PC-3 (cell line): ENCODE measurements at regions not wholly inside any gene's neighbourhood (a gene's known extent, or its start where the extent isn't known, plus 50 kb on each side); places are given as distances from the start of the nearest gene placed in this dataset.
A peak's percentile ranks its signal among the peaks of the same experiment; 100 is the strongest.

Experiments used
- ATAC-seq: fragments of 200-7000 bp; cut with Tn5 transposase; 2 replicates; pipeline ENCODE4 v1.9.1; 2020; ENCODE audit warnings: mild to moderate bottlenecking, moderate library complexity
- BruUV-seq: library from RNA; stranded (reverse); fragments of 400-500 nt; replicated peaks from 2 replicates; lab custom pipeline; 2021; lab: Mats Ljungman, UMichigan
- CTCF ChIA-PET: fragments of 300-600 bp; sonication (Branson Sonifier 250); formaldehyde crosslinking; loops from one replicate; lab custom pipeline; 2022; ENCODE audit warnings: antibody characterized with exemption; lab: Charles Lee
- POLR2A ChIA-PET: fragments of 300-600 bp; sonication (Branson Sonifier 250); formaldehyde crosslinking; loops from one replicate; lab custom pipeline; 2022; ENCODE audit warnings: antibody characterized with exemption; ENCODE audit not compliant: unreplicated experiment; lab: Charles Lee
- DNase-seq: peaks from one replicate; pipeline ENCODE4 v3.0.0-alpha.2; 2015
- H2AFZ ChIP-seq: fragments of 300-600 bp; sonication (generic); 2 replicates; pipeline ENCODE4 v1.6.0; 2016; ENCODE audit warnings: antibody characterized with exemption, low read length
- H3F3A ChIP-seq: fragments of 300-600 bp; sonication (generic); one replicate; pipeline ENCODE4 v1.6.0; 2017; ENCODE audit warnings: antibody characterized with exemption, low read length, control low read depth, mild to moderate bottlenecking; ENCODE audit not compliant: unreplicated experiment
- H3K27ac ChIP-seq: fragments of 300-600 bp; sonication (generic); 2 replicates; pipeline ENCODE4 v1.5.1; 2016; ENCODE audit warnings: mild to moderate bottlenecking, low read length
- H3K27me3 ChIP-seq: fragments of 300-600 bp; sonication (generic); 2 replicates; pipeline ENCODE4 v1.6.1; 2016; ENCODE audit warnings: low read length, mixed read lengths
- H3K36me3 ChIP-seq: fragments of 300-600 bp; sonication (generic); 2 replicates; pipeline ENCODE4 v1.6.1; 2016; ENCODE audit warnings: low read depth, mixed run types, low read length, mixed read lengths
- H3K4me1 ChIP-seq: fragments of 300-600 bp; sonication (generic); 2 replicates; pipeline ENCODE4 v1.5.1; 2016; ENCODE audit warnings: low read length; ENCODE audit not compliant: insufficient read depth
- H3K4me2 ChIP-seq: fragments of 300-600 bp; sonication (generic); 2 replicates; pipeline ENCODE4 v1.6.0; 2016; ENCODE audit warnings: low read length
- H3K4me3 ChIP-seq: fragments of 300-600 bp; sonication (generic); 2 replicates; pipeline ENCODE4 v1.5.1; 2016; ENCODE audit warnings: mild to moderate bottlenecking, low read length, mixed read lengths
- H3K79me2 ChIP-seq: fragments of 300-600 bp; sonication (generic); 2 replicates; pipeline ENCODE4 v1.6.1; 2017; ENCODE audit warnings: low read length, mixed read lengths
- H3K9ac ChIP-seq: fragments of 300-600 bp; sonication (generic); 2 replicates; pipeline ENCODE4 v1.6.0; 2016; ENCODE audit warnings: mild to moderate bottlenecking, low read length
- H3K9me2 ChIP-seq: fragments of 300-600 bp; sonication (generic); replicated peaks from 2 replicates; pipeline ENCODE4 v1.6.1; 2016; ENCODE audit warnings: mixed run types, low read length, mixed read lengths
- H3K9me3 ChIP-seq: fragments of 300-600 bp; sonication (generic); 2 replicates; pipeline ENCODE4 v1.6.1; 2016; ENCODE audit warnings: low read length, mixed read lengths
- H4K20me1 ChIP-seq: fragments of 300-600 bp; sonication (generic); 2 replicates; pipeline ENCODE4 v1.6.1; 2016; ENCODE audit warnings: low read length, mixed read lengths
- EZH2 ChIP-seq: fragments of 300-600 bp; sonication (generic); IDR thresholded peaks from one replicate; pipeline ENCODE4 v1.6.1; 2017; ENCODE audit warnings: antibody characterized with exemption, mild to moderate bottlenecking, low read length; ENCODE audit not compliant: unreplicated experiment
- EZH2phosphoT487 ChIP-seq: fragments of 300-600 bp; sonication (generic); IDR thresholded peaks from 2 replicates; pipeline ENCODE4 v1.6.1; 2018; ENCODE audit warnings: mild to moderate bottlenecking, antibody characterized with exemption, low read length, borderline replicate concordance
- intact Hi-C: fragments of 100-400 bp; cut with micrococcal nuclease; formaldehyde crosslinking; loops from 2 replicates; pipeline ENCODE4 v1.9.0; 2023
- TF ChIP-seq, protein P1 (sequence below): fragments of 300-600 bp; sonication (generic); conservative IDR thresholded peaks from 2 replicates; pipeline ENCODE4 v1.5.1; 2017; ENCODE audit warnings: antibody characterized with exemption, low read depth, mild to moderate bottlenecking, low read length

DNA sequence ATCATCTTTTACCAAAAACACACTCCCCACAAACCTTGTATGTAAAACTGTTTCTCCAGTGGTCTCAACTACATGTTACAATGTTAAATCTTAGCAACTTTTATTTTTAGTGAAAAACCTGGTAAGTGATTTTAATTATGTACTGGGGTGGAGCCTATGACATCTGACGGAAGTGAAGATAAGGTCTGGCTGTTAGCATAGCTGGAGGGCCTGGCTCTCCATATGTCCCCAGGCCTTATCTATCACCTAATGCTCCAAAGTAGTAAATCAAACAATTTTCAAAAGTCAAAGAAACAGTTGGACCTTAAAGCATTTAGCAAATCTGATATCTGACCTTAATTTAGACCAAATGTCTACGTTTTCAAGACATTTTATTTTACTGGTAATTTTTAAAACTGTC lies 173.6 kb upstream of the SMAD3 start:
- Histone ChIP-seq H3K9me2 (no peaks in the 10 kb centered on the region), H3K36me3 (no peaks in the 10 kb centered on the region), H3K4me3 (no peak overlapping the region), H3K4me2 (no peak overlapping the region), H3K4me1 (peaks cover 24% of the 10 kb centered on the region), H4K20me1 (no peaks in the 10 kb centered on the region), H2AFZ (no peak overlapping the region), H3K9me3 (no peaks in the 10 kb centered on the region), H3K27ac (no peak overlapping the region), H3K9ac (no peak overlapping the region), H3K27me3 (no peaks in the 10 kb centered on the region), H3K79me2 (no peaks in the 10 kb centered on the region), H3F3A (no peaks in the 10 kb centered on the region)
- intact Hi-C loops: no loop called here
- CTCF ChIA-PET: no interaction called here
- POLR2A ChIA-PET: no interaction called here
- no peak for ATAC-seq
- TF ChIP-seq, protein P1, sequence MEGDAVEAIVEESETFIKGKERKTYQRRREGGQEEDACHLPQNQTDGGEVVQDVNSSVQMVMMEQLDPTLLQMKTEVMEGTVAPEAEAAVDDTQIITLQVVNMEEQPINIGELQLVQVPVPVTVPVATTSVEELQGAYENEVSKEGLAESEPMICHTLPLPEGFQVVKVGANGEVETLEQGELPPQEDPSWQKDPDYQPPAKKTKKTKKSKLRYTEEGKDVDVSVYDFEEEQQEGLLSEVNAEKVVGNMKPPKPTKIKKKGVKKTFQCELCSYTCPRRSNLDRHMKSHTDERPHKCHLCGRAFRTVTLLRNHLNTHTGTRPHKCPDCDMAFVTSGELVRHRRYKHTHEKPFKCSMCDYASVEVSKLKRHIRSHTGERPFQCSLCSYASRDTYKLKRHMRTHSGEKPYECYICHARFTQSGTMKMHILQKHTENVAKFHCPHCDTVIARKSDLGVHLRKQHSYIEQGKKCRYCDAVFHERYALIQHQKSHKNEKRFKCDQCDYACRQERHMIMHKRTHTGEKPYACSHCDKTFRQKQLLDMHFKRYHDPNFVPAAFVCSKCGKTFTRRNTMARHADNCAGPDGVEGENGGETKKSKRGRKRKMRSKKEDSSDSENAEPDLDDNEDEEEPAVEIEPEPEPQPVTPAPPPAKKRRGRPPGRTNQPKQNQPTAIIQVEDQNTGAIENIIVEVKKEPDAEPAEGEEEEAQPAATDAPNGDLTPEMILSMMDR: no peak
- no peak for TF ChIP-seq EZH2phosphoT487
- TF ChIP-seq EZH2: no peak
- BruUV-seq: no TSS peak
- no peak for DNase-seq

DNA sequence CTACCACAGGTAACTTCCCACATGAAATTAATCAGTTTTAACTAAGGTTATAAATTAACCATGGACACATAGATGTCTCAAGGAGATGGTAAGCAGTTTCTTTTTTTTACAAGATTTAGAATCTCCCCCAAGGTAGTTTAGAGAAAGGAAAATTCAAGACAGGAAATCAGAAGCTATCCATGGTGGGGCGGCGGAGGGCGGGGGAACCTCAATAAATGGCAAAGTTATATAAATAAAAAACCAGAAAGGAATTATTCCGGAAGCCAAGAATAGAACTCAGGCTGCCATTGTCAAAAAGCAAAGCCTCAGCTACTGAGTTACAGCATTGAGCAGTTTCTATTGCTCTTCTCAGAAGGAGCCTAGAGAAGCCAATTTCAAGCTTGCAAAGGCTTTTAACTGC lies 172.1 kb upstream of the SMAD3 start:
- Histone ChIP-seq H2AFZ (no peak overlapping the region), H3K79me2 (no peaks in the 10 kb centered on the region), H3K9me3 (no peaks in the 10 kb centered on the region), H3K36me3 (no peaks in the 10 kb centered on the region), H3K27ac (no peak overlapping the region), H3K9ac (no peak overlapping the region), H4K20me1 (no peaks in the 10 kb centered on the region), H3K4me3 (no peak overlapping the region), H3K4me2 (no peak overlapping the region), H3K27me3 (no peaks in the 10 kb centered on the region), H3F3A (no peaks in the 10 kb centered on the region), H3K9me2 (no peaks in the 10 kb centered on the region), H3K4me1 (peaks cover 16% of the 10 kb centered on the region)
- TF ChIP-seq EZH2 (no peak), EZH2phosphoT487 (no peak)
- TF ChIP-seq, protein P1: no peak
- ATAC-seq (no peak), DNase-seq (no peak)
- ChIA-PET POLR2A (interaction anchor here (0.7 kb wide), 1 partner anchor 10 kb away, joined by 3 read pairs; no protein-coding TSS in a partner anchor), CTCF (no interaction called here)
- BruUV-seq: no TSS peak
- intact Hi-C loops: no loop called here

DNA sequence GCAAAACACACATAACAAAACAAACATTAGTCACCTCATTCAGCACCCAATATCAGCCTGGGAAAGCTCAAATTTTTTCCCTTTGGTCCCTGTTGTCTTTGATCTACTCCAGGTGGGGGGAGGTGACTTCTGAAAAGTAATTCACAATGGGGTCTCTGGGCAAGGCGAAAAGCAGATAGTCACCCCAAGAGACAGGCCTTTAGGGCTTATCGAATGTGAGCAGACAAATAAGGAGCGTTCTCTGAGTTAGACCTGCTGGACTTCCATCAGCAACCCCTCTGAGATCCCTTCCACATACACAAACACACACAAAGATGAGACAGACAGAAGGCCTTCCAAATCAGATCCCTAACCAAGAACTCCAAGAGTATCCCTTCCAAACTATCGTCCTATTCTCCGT lies 171.0 kb upstream of the SMAD3 start:
- DNase-seq (peak; percentile 23), ATAC-seq (no peak)
- H3K79me2 ChIP-seq: no peaks in the 10 kb centered on the region
- BruUV-seq: no TSS peak
- H3F3A ChIP-seq: no peaks in the 10 kb centered on the region
- intact Hi-C loops: no loop called here
- no peaks in the 10 kb centered on the region for H3K27me3 ChIP-seq
- peaks cover 15% of the 10 kb centered on the region for H3K4me1 ChIP-seq
- H3K4me2 ChIP-seq: 0 out of 2 replicates have a peak overlapping the region, but pooled peaks have one; percentile 4
- H3K36me3 ChIP-seq: no peaks in the 10 kb centered on the region
- no peak overlapping the region for H2AFZ ChIP-seq
- no peak overlapping the region for H3K27ac ChIP-seq
- H3K9ac ChIP-seq: no peak overlapping the region
- no peaks in the 10 kb centered on the region for H3K9me3 ChIP-seq
- no peaks in the 10 kb centered on the region for H3K9me2 ChIP-seq
- H4K20me1 ChIP-seq: no peaks in the 10 kb centered on the region
- POLR2A ChIA-PET: no interaction called here
- TF ChIP-seq EZH2phosphoT487 (no peak), EZH2 (no peak)
- TF ChIP-seq, protein P1: no peak
- no peak overlapping the region for H3K4me3 ChIP-seq
- CTCF ChIA-PET: no interaction called here
